Mammary epithelial cell (primary cell): ENCODE measurements at regions not wholly inside any gene's neighbourhood (a gene's known extent, or its start where the extent isn't known, plus 50 kb on each side); places are given as distances from the start of the nearest gene placed in this dataset.

Experiments
- CTCF ChIP-seq, 2 donors: IDR thresholded peaks in 1 of 2; conservative IDR thresholded peaks in 1 of 2; 2 replicates each; pipeline ENCODE4 v1.5.1; 2011 to 2012; ENCODE audit warnings: inconsistent platforms in 2 of 2, low read length in 2 of 2, mild to moderate bottlenecking in 2 of 2, control low read depth in 1 of 2, low read depth in 1 of 2; ENCODE audit not compliant: insufficient read depth in 1 of 2; ENCODE audit errors: extremely low read depth in 1 of 2
- EZH2 ChIP-seq: IDR thresholded peaks from 2 replicates; pipeline ENCODE4 v1.6.1; 2012; ENCODE audit warnings: low read length, inconsistent platforms, borderline replicate concordance

GRCh38 chr10:81498011-81498551 is 376.9 kb upstream of the NRG3 start:
- no peak for TF ChIP-seq CTCF (conservative IDR thresholded peaks at IDR 0.05 in 1 of 2, IDR thresholded peaks at IDR 0.05 in 1 of 2; ENCODE audit: extremely low read depth in 1 of 2, insufficient read depth in 1 of 2, low read depth in 1 of 2, low read length in 2 of 2)
- no peak for TF ChIP-seq EZH2
